IMR-90 (cell line): ENCODE measurements at regions not wholly inside any gene's neighbourhood (a gene's known extent, or its start where the extent isn't known, plus 50 kb on each side); places are given as distances from the start of the nearest gene placed in this dataset.

Experiments
- ATAC-seq: fragments of 200-7000 bp; cut with Tn5 transposase; 2 replicates; pipeline ENCODE4 v1.9.1; 2020; ENCODE audit warnings: low read depth, mild to moderate bottlenecking, moderate library complexity
- BruUV-seq: library from RNA; stranded (reverse); fragments of 400-500 nt; replicated peaks from 2 replicates; lab custom pipeline; 2021; lab: Mats Ljungman, UMichigan
- CTCF ChIA-PET: fragments of 300-600 bp; formaldehyde crosslinking; extraction: SDS; loops from one replicate; lab custom pipeline; 2021; ENCODE audit warnings: antibody characterized with exemption; lab: Yijun Ruan, JAX
- POLR2A ChIA-PET: fragments of 300-600 bp; sonication (Branson Sonifier 250); formaldehyde crosslinking; loops from one replicate; lab custom pipeline; 2022; ENCODE audit warnings: antibody characterized with exemption; ENCODE audit not compliant: unreplicated experiment; lab: Charles Lee
- DNase-seq: peaks from one replicate; pipeline ENCODE4 v3.0.0; 2013
- H2AFZ ChIP-seq: replicated peaks from 2 replicates; pipeline ENCODE3; 2013; ENCODE audit warnings: low read length, mild to moderate bottlenecking; ENCODE audit not compliant: poor library complexity
- H2AK5ac ChIP-seq: 2 replicates; pipeline ENCODE4 v1.6.1; 2013; ENCODE audit warnings: low read depth, low read length, inconsistent platforms
- H2AK9ac ChIP-seq: replicated peaks from 2 replicates; pipeline ENCODE3; 2013; ENCODE audit warnings: mild to moderate bottlenecking, low read depth, low read length, moderate library complexity; ENCODE audit not compliant: poor library complexity
- H2BK120ac ChIP-seq: 2 replicates; pipeline ENCODE4 v1.6.1; 2013; ENCODE audit warnings: low read depth, low read length, inconsistent platforms
- H2BK15ac ChIP-seq: 3 replicates; pipeline ENCODE4 v1.6.1; 2013; ENCODE audit warnings: low read depth, low read length, inconsistent platforms
- H2BK20ac ChIP-seq: 2 replicates; pipeline ENCODE4 v1.6.1; 2013; ENCODE audit warnings: low read depth, mild to moderate bottlenecking, inconsistent platforms, low read length, moderate library complexity
- H2BK5ac ChIP-seq: 2 replicates; pipeline ENCODE4 v1.6.1; 2013; ENCODE audit warnings: mild to moderate bottlenecking, low read depth, low read length, inconsistent platforms; ENCODE audit not compliant: poor library complexity, severe bottlenecking
- H3K14ac ChIP-seq: replicated peaks from 2 replicates; pipeline ENCODE4 v1.6.1; 2013; ENCODE audit warnings: low read depth, low read length, inconsistent platforms
- H3K18ac ChIP-seq: 2 replicates; pipeline ENCODE4 v1.6.1; 2013; ENCODE audit warnings: low read depth, low read length, control low read depth
- H3K23ac ChIP-seq: 2 replicates; pipeline ENCODE4 v1.6.1; 2013; ENCODE audit warnings: low read depth, low read length, inconsistent platforms
- H3K27ac ChIP-seq: 2 replicates; pipeline ENCODE4 v1.5.1; 2013; ENCODE audit warnings: mild to moderate bottlenecking, control low read depth, low read length; ENCODE audit not compliant: insufficient read depth
- H3K27me3 ChIP-seq: 2 replicates; pipeline ENCODE4 v1.6.1; 2013; ENCODE audit warnings: low read length; ENCODE audit not compliant: control insufficient read depth, insufficient read depth
- H3K36me3 ChIP-seq: 2 replicates; pipeline ENCODE4 v1.6.1; 2013; ENCODE audit warnings: low read length, mixed read lengths; ENCODE audit not compliant: control insufficient read depth, insufficient read depth
- H3K4ac ChIP-seq: 2 replicates; pipeline ENCODE4 v1.6.1; 2013; ENCODE audit warnings: low read depth, low read length, inconsistent platforms
- H3K4me1 ChIP-seq: 2 replicates; pipeline ENCODE4 v1.6.1; 2013; ENCODE audit warnings: low read length, mixed read lengths; ENCODE audit not compliant: control insufficient read depth, insufficient read depth
- H3K4me2 ChIP-seq: 2 replicates; pipeline ENCODE4 v1.6.1; 2013; ENCODE audit warnings: low read depth, mild to moderate bottlenecking, control low read depth, low read length, moderate library complexity
- H3K4me3 ChIP-seq: 2 replicates; pipeline ENCODE4 v1.5.1; 2013; ENCODE audit warnings: low read depth, mild to moderate bottlenecking, control low read depth, low read length, moderate library complexity; ENCODE audit not compliant: insufficient read depth
- H3K56ac ChIP-seq: 2 replicates; pipeline ENCODE4 v1.6.1; 2013; ENCODE audit warnings: low read length, inconsistent platforms; ENCODE audit not compliant: insufficient read depth; ENCODE audit errors: extremely low read depth
- H3K79me1 ChIP-seq, 2 experiments: 2 replicates each; pipeline ENCODE4 v1.6.1; 2013; ENCODE audit warnings: low read length in 2 of 2, inconsistent platforms in 1 of 2, low read depth in 1 of 2
- H3K9ac ChIP-seq: 2 replicates; pipeline ENCODE4 v1.6.1; 2013; ENCODE audit warnings: low read depth, low read length, control low read depth
- H3K9me1 ChIP-seq: 2 replicates; pipeline ENCODE4 v1.6.1; 2013; ENCODE audit warnings: low read length, inconsistent platforms; ENCODE audit not compliant: insufficient read depth
- H3K9me3 ChIP-seq: 2 replicates; pipeline ENCODE4 v1.6.1; 2013; ENCODE audit warnings: low read length; ENCODE audit not compliant: control insufficient read depth, insufficient read depth
- H4K20me1 ChIP-seq: 2 replicates; pipeline ENCODE4 v1.6.1; 2013; ENCODE audit warnings: low read length, inconsistent platforms; ENCODE audit not compliant: insufficient read depth
- H4K5ac ChIP-seq: 2 replicates; pipeline ENCODE4 v1.6.1; 2013; ENCODE audit warnings: mild to moderate bottlenecking, low read depth, low read length, control low read depth
- H4K8ac ChIP-seq, 2 experiments: 2 replicates each; pipeline ENCODE4 v1.6.1; 2013; ENCODE audit warnings: low read depth in 2 of 2, low read length in 2 of 2, control low read depth in 1 of 2, inconsistent platforms in 1 of 2
- H4K91ac ChIP-seq: 2 replicates; pipeline ENCODE4 v1.6.1; 2013; ENCODE audit warnings: low read depth, low read length, inconsistent platforms; ENCODE audit not compliant: insufficient read depth
- BHLHE40 ChIP-seq: fragments of 150-350 bp; IDR thresholded peaks from 2 replicates; pipeline ENCODE4 v1.6.1; 2016; ENCODE audit warnings: mild to moderate bottlenecking, low read depth, low read length
- CEBPB ChIP-seq: IDR thresholded peaks from 2 replicates; pipeline ENCODE4 v1.6.1; 2012; ENCODE audit warnings: low read depth, low read length, improper control_type of control experiment
- CHD1 ChIP-seq: IDR thresholded peaks from 2 replicates; pipeline ENCODE4 v1.6.1; 2012; ENCODE audit warnings: low read depth, low read length, improper control_type of control experiment
- FOS ChIP-seq: fragments of 150-350 bp; IDR thresholded peaks from 2 replicates; pipeline ENCODE4 v1.6.1; 2016; ENCODE audit warnings: low read depth, low read length
- MAFK ChIP-seq: IDR thresholded peaks from 2 replicates; pipeline ENCODE4 v1.6.1; 2012; ENCODE audit warnings: low read depth, low read length, improper control_type of control experiment
- MAZ ChIP-seq: IDR thresholded peaks from 2 replicates; pipeline ENCODE4 v1.6.1; 2012; ENCODE audit warnings: low read depth, mild to moderate bottlenecking, low read length, improper control_type of control experiment, moderate library complexity, borderline replicate concordance
- MXI1 ChIP-seq: IDR thresholded peaks from 2 replicates; pipeline ENCODE4 v1.6.1; 2012; ENCODE audit warnings: low read depth, mild to moderate bottlenecking, low read length, moderate library complexity, borderline replicate concordance
- NFE2L2 ChIP-seq: fragments of 150-350 bp; IDR thresholded peaks from 2 replicates; pipeline ENCODE4 v1.6.1; 2016; ENCODE audit warnings: low read depth, mild to moderate bottlenecking, low read length
- RAD21 ChIP-seq: IDR thresholded peaks from 2 replicates; pipeline ENCODE4 v1.6.1; 2012; ENCODE audit warnings: low read length, improper control_type of control experiment
- RCOR1 ChIP-seq: IDR thresholded peaks from 2 replicates; pipeline ENCODE4 v1.6.1; 2012; ENCODE audit warnings: mild to moderate bottlenecking, low read length, improper control_type of control experiment; ENCODE audit not compliant: insufficient replicate concordance
- RFX5 ChIP-seq: IDR thresholded peaks from 2 replicates; pipeline ENCODE4 v1.8.0; 2012; ENCODE audit warnings: low read depth, mild to moderate bottlenecking, low read length, moderate library complexity
- SMC3 ChIP-seq: fragments of 150-350 bp; IDR thresholded peaks from 2 replicates; pipeline ENCODE4 v1.6.1; 2016; ENCODE audit warnings: low read depth, mild to moderate bottlenecking, antibody characterized with exemption, low read length, moderate library complexity
- WGBS, 2 experiments: methylation state at CpG; one replicate each; pipeline versions ENCODE4 v1.1.5 to v1.1.7; 2013; ENCODE audit warnings: missing lambda C conversion rate in 2 of 2; ENCODE audit not compliant: insufficient read length in 1 of 2; ENCODE audit errors: extremely low coverage in 2 of 2; 5-methylcytosine and 5-hydroxymethylcytosine counted together
- dilution Hi-C: fragments of 300-500 bp; cut with HindIII; formaldehyde crosslinking; loops from one replicate; pipeline ENCODE4 v1.14.3; 2018; ENCODE audit warnings: low sequenced_read_pairs; ENCODE audit not compliant: unreplicated experiment
- in situ Hi-C: fragments of 300-500 bp; cut with MboI; formaldehyde crosslinking; loops from 3 replicates; pipeline ENCODE4 v1.14.3; 2019; ENCODE audit warnings: low sequenced_read_pairs, inconsistent platforms, mixed read lengths
- intact Hi-C: fragments of 100-400 bp; cut with micrococcal nuclease; formaldehyde crosslinking; loops from 2 replicates; pipeline ENCODE4 v1.10.0; 2022
- TF ChIP-seq, protein P1 (sequence below): conservative IDR thresholded peaks from 2 replicates; pipeline ENCODE4 v1.5.1; 2012; ENCODE audit warnings: mild to moderate bottlenecking, low read depth, low read length, improper control_type of control experiment
- TF ChIP-seq, protein P2 (sequence below): fragments of 150-350 bp; IDR thresholded peaks from 2 replicates; pipeline ENCODE4 v1.6.1; 2017; ENCODE audit warnings: mild to moderate bottlenecking, antibody characterized with exemption, low read length, low read depth

DNA sequence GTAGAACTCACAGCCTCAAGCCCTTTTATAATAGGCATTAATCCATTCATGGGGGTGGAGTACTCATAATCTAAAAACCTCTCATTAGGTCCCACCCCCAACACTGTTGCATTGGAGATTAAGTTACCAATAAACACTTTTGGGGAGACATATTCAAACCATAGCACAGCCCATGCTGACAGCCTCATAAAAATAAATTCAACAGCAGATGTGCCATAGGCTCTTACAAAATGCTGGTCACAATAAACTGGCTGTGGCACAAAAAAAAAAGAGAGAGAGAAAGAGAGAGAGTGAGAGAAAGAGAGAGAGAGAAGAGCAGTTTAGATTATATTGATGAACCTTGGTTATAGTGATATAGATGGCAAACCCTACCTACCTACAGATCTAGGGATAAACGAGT lies 1000.9 kb downstream of the TUSC7 start:
- Histone ChIP-seq H2AK5ac (no peak overlapping the region), H3K4ac (no peak overlapping the region), H2AK9ac (no peak overlapping the region), H3K79me1 (no peaks in the 10 kb centered on the region), H2AFZ (no peak overlapping the region), H3K27ac (no peak overlapping the region), H2BK120ac (no peak overlapping the region), H3K14ac (no peak overlapping the region), H3K36me3 (no peaks in the 10 kb centered on the region), H3K4me2 (no peak overlapping the region), H2BK5ac (no peak overlapping the region), H2BK15ac (no peak overlapping the region), H3K23ac (no peak overlapping the region), H4K8ac (no peak overlapping the region), H4K91ac (no peak overlapping the region), H3K9me3 (no peaks in the 10 kb centered on the region), H3K27me3 (no peaks in the 10 kb centered on the region), H2BK20ac (no peak overlapping the region; the same call in 1 of the 2 replicates), H3K4me1 (peaks cover 2% of the 10 kb centered on the region), H3K9ac (no peak overlapping the region), H4K20me1 (no peaks in the 10 kb centered on the region), H3K18ac (no peak overlapping the region), H3K9me1 (peaks cover 3% of the 10 kb centered on the region; the same call in 1 of the 2 replicates), H3K4me3 (no peak overlapping the region), H3K56ac (no peak overlapping the region), H4K5ac (no peak overlapping the region)
- DNase-seq (no peak), ATAC-seq (no peak)
- TF ChIP-seq BHLHE40: no peak
- no peak for TF ChIP-seq CHD1
- TF ChIP-seq RAD21: no peak
- no peak for TF ChIP-seq MAFK
- no peak for TF ChIP-seq RCOR1
- TF ChIP-seq, protein P1, sequence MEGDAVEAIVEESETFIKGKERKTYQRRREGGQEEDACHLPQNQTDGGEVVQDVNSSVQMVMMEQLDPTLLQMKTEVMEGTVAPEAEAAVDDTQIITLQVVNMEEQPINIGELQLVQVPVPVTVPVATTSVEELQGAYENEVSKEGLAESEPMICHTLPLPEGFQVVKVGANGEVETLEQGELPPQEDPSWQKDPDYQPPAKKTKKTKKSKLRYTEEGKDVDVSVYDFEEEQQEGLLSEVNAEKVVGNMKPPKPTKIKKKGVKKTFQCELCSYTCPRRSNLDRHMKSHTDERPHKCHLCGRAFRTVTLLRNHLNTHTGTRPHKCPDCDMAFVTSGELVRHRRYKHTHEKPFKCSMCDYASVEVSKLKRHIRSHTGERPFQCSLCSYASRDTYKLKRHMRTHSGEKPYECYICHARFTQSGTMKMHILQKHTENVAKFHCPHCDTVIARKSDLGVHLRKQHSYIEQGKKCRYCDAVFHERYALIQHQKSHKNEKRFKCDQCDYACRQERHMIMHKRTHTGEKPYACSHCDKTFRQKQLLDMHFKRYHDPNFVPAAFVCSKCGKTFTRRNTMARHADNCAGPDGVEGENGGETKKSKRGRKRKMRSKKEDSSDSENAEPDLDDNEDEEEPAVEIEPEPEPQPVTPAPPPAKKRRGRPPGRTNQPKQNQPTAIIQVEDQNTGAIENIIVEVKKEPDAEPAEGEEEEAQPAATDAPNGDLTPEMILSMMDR: no peak
- TF ChIP-seq MXI1: no peak
- no peak for TF ChIP-seq FOS
- no peak for TF ChIP-seq RFX5
- TF ChIP-seq NFE2L2: no peak
- no peak for TF ChIP-seq SMC3
- TF ChIP-seq CEBPB: no peak
- no peak for TF ChIP-seq MAZ
- TF ChIP-seq, protein P2, sequence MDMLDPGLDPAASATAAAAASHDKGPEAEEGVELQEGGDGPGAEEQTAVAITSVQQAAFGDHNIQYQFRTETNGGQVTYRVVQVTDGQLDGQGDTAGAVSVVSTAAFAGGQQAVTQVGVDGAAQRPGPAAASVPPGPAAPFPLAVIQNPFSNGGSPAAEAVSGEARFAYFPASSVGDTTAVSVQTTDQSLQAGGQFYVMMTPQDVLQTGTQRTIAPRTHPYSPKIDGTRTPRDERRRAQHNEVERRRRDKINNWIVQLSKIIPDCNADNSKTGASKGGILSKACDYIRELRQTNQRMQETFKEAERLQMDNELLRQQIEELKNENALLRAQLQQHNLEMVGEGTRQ: no peak
- no CpG with 5 or more reads among the region's 1 CpG for WGBS, 2 experiments
- in situ Hi-C loops: loop anchor here (25.0 kb wide), 3 partner anchors 698 to 923 kb away; no protein-coding TSS in a partner anchor
- ChIA-PET CTCF (interaction anchor here (0.6 kb wide), 1 partner anchor 54 kb away, joined by 3 read pairs; no protein-coding TSS in a partner anchor), POLR2A (no interaction called here)
- dilution Hi-C loops: no loop called here
- no TSS peak for BruUV-seq
- intact Hi-C loops: no loop called here
